GM12878 (cell line): ENCODE measurements at regions not wholly inside any gene's neighbourhood (a gene's known extent, or its start where the extent isn't known, plus 50 kb on each side); places are given as distances from the start of the nearest gene placed in this dataset.

Source experiments
- BHLHE40 ChIP-seq, 2 experiments: fragments of 450-650 bp in 1 of 2; IDR thresholded peaks; 2 replicates each; pipeline ENCODE4 v1.6.1; 2011 to 2017; ENCODE audit warnings: low read depth in 2 of 2, borderline replicate concordance in 1 of 2, improper control_type of control experiment in 1 of 2, low read length in 1 of 2, mild to moderate bottlenecking in 1 of 2
- CHD1 ChIP-seq: IDR thresholded peaks from 2 replicates; pipeline ENCODE4 v1.6.1; 2012; ENCODE audit warnings: low read depth, low read length, improper control_type of control experiment
- GABPA ChIP-seq: IDR thresholded peaks from 2 replicates; pipeline ENCODE4 v1.6.1; 2014; ENCODE audit warnings: antibody characterized with exemption, low read depth, mild to moderate bottlenecking, inconsistent platforms
- JUND ChIP-seq: IDR thresholded peaks from 2 replicates; pipeline ENCODE4 v1.6.1; 2012; ENCODE audit warnings: low read depth, mild to moderate bottlenecking, low read length, improper control_type of control experiment, moderate library complexity
- KDM1A ChIP-seq: fragments of 200-600 bp; sonication (generic); IDR thresholded peaks from 2 replicates; pipeline ENCODE4 v1.6.1; 2016; ENCODE audit warnings: borderline replicate concordance
- POLR2A ChIP-seq: IDR thresholded peaks from 2 replicates; pipeline ENCODE4 v1.6.1; 2011; ENCODE audit warnings: low read depth, mild to moderate bottlenecking, low read length
- SMAD1 ChIP-seq: fragments of 450-650 bp; IDR thresholded peaks from 2 replicates; pipeline ENCODE4 v1.6.1; 2018; ENCODE audit warnings: mild to moderate bottlenecking, low read depth; ENCODE audit not compliant: partially characterized antibody
- SMC3 ChIP-seq: IDR thresholded peaks from 2 replicates; pipeline ENCODE4 v1.6.1; 2011; ENCODE audit warnings: low read length, improper control_type of control experiment, borderline replicate concordance
- TAF1 ChIP-seq: IDR thresholded peaks from 2 replicates; pipeline ENCODE4 v1.6.1; 2011; ENCODE audit warnings: mild to moderate bottlenecking, low read depth, low read length, borderline replicate concordance
- TF ChIP-seq, protein P1 (sequence below): IDR thresholded peaks from 2 replicates; pipeline ENCODE4 v1.6.1; 2011; ENCODE audit warnings: mild to moderate bottlenecking, low read depth, low read length, moderate library complexity; ENCODE audit not compliant: insufficient replicate concordance
- TF ChIP-seq, protein P2 (sequence below), 3 experiments: IDR thresholded peaks in 2 of 3; conservative IDR thresholded peaks in 1 of 3; 2 replicates each; pipeline ENCODE4 v1.5.1; 2011; ENCODE audit warnings: low read depth in 3 of 3, low read length in 3 of 3, mild to moderate bottlenecking in 3 of 3, control low read depth in 2 of 3, moderate library complexity in 2 of 3, inconsistent platforms in 1 of 3, mixed read lengths in 1 of 3; ENCODE audit not compliant: control insufficient read depth in 2 of 3, insufficient read depth in 1 of 3; ENCODE audit errors: extremely low read depth in 1 of 3
- TF ChIP-seq, protein P3 (sequence below): IDR thresholded peaks from 2 replicates; pipeline ENCODE4 v1.6.1; 2012; ENCODE audit warnings: low read depth, low read length, improper control_type of control experiment
- TF ChIP-seq, protein P4 (sequence below): IDR thresholded peaks from 2 replicates; pipeline ENCODE4 v1.6.1; 2011; ENCODE audit warnings: low read depth, low read length, improper control_type of control experiment, borderline replicate concordance

GRCh38 chr6:132907914-132908313 is 93.5 kb downstream of the RPS12 start:
- TF ChIP-seq SMC3 (no peak), KDM1A (no peak), JUND (no peak), GABPA (no peak), BHLHE40 (IDR thresholded peaks at IDR 0.05; ENCODE audit: borderline replicate concordance in 1 of 2, low read depth in 2 of 2, low read length in 1 of 2) (no peak), POLR2A (no peak), TAF1 (no peak), SMAD1 (no peak), CHD1 (no peak)
- TF ChIP-seq, protein P1, sequence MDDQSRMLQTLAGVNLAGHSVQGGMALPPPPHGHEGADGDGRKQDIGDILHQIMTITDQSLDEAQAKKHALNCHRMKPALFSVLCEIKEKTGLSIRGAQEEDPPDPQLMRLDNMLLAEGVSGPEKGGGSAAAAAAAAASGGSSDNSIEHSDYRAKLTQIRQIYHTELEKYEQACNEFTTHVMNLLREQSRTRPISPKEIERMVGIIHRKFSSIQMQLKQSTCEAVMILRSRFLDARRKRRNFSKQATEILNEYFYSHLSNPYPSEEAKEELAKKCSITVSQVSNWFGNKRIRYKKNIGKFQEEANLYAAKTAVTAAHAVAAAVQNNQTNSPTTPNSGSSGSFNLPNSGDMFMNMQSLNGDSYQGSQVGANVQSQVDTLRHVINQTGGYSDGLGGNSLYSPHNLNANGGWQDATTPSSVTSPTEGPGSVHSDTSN, result no peak
- TF ChIP-seq, protein P2, sequence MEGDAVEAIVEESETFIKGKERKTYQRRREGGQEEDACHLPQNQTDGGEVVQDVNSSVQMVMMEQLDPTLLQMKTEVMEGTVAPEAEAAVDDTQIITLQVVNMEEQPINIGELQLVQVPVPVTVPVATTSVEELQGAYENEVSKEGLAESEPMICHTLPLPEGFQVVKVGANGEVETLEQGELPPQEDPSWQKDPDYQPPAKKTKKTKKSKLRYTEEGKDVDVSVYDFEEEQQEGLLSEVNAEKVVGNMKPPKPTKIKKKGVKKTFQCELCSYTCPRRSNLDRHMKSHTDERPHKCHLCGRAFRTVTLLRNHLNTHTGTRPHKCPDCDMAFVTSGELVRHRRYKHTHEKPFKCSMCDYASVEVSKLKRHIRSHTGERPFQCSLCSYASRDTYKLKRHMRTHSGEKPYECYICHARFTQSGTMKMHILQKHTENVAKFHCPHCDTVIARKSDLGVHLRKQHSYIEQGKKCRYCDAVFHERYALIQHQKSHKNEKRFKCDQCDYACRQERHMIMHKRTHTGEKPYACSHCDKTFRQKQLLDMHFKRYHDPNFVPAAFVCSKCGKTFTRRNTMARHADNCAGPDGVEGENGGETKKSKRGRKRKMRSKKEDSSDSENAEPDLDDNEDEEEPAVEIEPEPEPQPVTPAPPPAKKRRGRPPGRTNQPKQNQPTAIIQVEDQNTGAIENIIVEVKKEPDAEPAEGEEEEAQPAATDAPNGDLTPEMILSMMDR (IDR thresholded peaks at IDR 0.05 in 2 of 3, conservative IDR thresholded peaks at IDR 0.05 in 1 of 3; ENCODE audit: control insufficient read depth in 2 of 3, extremely low read depth in 1 of 3, insufficient read depth in 1 of 3, low read depth in 3 of 3, low read length in 3 of 3), result no peak
- TF ChIP-seq, protein P3, sequence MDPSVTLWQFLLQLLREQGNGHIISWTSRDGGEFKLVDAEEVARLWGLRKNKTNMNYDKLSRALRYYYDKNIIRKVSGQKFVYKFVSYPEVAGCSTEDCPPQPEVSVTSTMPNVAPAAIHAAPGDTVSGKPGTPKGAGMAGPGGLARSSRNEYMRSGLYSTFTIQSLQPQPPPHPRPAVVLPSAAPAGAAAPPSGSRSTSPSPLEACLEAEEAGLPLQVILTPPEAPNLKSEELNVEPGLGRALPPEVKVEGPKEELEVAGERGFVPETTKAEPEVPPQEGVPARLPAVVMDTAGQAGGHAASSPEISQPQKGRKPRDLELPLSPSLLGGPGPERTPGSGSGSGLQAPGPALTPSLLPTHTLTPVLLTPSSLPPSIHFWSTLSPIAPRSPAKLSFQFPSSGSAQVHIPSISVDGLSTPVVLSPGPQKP, result no peak
- TF ChIP-seq, protein P4, sequence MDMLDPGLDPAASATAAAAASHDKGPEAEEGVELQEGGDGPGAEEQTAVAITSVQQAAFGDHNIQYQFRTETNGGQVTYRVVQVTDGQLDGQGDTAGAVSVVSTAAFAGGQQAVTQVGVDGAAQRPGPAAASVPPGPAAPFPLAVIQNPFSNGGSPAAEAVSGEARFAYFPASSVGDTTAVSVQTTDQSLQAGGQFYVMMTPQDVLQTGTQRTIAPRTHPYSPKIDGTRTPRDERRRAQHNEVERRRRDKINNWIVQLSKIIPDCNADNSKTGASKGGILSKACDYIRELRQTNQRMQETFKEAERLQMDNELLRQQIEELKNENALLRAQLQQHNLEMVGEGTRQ, result no peak
